Retina (tissue), 1 donor: ENCODE measurements at regions not wholly inside any gene's neighbourhood (a gene's known extent, or its start where the extent isn't known, plus 50 kb on each side); places are given as distances from the start of the nearest gene placed in this dataset.

Source experiments
- DNase-seq: peaks from one replicate; pipeline ENCODE4 v3.0.0-alpha.2; 2016

DNA sequence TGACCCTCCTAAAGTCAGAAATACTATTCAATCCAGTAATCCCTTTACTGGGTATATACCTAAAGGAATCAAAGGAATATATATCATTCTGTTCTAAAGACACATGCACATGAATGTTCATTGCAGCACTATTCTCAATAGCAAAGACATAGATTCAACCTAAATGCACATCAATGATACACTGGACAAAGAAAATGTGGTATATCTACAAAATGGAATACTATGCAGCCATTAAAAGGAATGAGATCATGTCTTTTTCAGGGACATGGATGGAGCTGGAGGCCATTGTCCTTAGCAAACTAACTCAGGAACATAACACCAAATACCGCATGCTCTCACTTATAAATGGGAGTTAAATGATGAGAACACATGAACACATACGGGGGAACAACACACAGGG lies 306.0 kb upstream of the EPHA5 start:
- DNase-seq = no peak

DNA sequence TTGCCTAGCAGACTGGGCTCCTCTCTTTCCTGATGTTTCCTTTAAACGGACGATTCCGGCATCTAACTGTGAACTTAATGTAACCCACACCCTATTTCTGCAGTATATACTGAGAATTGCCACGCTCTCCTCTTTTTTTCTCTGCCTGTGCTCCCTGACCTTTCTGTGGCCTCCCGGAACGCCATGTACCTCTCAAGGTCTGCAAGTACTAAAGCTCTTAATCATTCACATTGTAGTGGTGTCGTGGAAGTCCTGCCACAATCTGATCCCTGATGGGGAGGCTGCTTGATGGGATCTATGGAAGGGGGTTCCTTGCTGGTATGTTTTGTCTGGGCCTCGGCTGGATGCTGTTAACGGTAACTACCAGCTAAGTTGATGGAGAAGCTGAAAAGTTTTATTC lies 302.9 kb upstream of the EPHA5 start:
- DNase-seq = no peak

DNA sequence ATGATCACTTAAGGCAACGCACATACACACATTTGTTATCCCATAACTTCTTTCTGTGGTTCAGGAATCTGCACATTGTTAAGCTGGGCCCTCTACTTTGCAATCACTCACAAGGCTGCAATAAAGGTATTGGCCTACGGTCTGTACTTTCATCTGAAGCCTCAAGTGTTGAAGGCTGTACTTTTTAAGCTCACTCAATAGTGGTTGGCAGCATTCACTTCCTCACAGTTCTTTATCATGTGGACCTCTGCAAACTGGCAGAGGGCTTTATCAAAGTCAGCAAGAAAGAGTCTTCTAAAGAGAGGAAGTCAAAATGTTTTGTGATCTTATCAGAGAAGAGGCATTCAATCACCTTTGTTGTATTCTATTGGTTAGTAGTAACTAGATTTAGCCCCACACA lies 301.4 kb upstream of the EPHA5 start:
- DNase-seq = no peak

DNA sequence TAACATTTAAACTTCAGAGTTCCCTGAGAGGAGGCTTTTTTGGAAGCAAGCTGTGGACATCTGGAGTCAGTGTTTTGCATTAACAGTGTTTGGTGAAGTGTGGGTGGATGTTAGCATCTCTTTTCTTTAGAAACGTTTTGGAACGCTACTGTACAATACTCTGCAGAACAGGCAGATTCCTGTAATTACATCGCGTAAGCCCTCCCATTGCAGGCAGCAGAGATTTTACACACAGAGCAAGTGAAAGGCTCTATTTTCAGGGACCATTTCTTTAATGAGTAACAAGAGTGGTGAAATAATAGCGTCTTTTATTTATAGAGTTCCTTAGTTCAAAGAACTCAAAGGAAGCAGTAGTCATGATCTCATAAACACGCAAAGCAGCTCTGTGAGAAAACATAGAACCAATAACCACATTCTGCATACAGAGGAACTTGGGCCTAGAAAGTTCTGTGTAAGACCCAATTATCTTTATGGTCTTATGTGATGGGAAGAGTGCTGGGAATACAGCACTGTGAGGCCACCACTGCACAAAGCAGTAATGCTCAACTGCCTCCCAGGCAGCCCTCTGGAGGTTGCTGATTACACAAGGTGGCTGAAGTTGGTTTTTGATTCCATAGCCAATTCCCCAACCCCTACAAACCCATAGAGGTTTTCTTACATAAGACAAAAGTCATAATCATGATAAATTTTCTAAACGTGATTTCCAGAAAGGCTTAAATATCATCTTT lies 298.7 kb upstream of the EPHA5 start:
- DNase-seq = no peak

DNA sequence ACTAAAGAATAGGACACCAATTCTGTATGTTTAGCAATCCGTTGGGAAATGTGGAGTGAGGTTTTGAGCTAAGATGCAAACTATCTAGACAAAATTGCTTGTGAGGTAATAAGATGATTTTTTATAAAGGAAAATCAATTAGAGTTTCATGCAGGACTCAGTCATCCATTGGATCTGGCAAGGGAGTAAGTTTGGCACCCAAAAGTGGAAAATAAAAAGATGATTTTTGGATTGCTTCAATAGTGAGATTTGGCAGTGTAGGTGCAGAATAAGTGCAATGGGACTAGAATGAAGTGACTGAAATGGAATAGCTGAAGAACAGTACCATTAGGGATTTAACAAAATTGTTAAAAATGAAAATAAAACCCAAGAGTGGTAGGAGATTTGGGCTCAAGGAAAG lies 290.5 kb upstream of the EPHA5 start:
- no peak for DNase-seq

DNA sequence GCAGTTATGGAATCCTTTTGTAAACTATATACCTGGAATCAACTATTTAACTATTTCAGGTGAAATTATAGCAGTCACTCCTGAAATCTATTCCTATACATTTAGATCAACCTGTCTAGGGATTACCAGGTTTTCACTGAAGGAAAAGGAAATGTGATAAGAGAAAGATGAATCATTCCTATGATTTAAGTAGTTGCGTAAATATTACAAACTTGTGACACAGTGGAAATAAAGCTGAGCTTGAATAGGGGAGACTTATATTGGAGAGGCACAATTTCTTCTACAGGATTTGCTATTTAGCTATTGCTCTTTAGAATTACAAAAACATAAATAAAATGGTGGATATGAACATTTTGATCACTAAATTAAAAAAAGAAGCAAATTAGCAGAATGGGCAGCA lies 284.1 kb upstream of the EPHA5 start:
- no peak for DNase-seq

DNA sequence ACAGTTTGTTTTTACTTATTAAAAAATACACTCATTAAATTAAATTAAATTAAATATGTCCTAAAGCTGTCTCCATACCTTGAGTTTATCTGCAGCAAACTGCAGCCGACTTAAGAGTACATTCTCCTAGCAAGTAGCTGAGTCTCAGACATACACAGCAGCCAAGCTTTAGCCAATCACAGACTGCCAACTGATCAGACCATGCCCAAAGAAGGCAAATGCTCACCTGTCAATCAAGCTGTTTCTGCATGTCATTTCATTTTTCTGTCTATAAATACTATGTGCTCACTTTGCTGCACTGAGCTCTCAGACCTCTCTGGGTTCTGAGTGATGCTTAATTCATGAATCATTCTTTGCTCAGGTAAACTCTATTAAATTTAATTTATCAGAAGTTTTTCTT lies 280.9 kb upstream of the EPHA5 start:
- no peak for DNase-seq

DNA sequence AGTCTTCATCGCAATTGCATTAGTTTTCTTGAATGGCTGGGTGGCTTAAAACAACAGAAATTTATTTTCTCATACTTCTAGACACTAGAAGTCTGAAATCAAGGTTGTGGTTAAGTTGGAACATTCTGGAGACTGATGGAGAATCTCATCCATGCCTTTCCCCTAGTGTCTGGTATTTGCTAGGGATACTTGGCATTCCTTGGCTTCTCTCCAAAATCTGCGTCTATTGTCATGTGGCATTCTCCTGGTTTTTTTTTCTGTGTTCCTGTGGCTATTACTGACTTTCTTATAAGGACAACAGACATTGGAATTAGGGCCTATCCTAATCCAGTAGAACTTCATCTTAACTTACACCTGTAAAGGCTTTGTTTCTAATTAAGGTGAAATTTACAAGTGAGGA lies 272.8 kb upstream of the EPHA5 start:
- no peak for DNase-seq

DNA sequence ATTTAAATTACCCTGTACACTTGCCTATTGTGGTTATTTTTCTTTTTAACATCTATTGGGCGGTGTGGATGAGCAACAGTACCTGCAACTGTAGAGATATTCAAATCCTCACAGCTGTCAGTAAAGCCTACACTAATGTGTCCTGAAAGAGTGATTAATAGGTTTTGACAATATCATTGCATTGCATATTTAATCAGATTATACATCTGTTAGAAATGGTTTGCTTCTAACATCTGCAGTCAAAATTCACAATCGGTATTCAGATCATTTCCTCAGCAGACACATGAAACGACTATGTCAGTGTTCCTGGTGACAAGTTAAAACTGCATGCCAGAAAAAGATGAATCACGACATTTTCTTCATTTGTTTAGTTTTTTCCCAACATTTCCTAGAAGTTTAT lies 254.6 kb upstream of the EPHA5 start:
- no peak for DNase-seq

DNA sequence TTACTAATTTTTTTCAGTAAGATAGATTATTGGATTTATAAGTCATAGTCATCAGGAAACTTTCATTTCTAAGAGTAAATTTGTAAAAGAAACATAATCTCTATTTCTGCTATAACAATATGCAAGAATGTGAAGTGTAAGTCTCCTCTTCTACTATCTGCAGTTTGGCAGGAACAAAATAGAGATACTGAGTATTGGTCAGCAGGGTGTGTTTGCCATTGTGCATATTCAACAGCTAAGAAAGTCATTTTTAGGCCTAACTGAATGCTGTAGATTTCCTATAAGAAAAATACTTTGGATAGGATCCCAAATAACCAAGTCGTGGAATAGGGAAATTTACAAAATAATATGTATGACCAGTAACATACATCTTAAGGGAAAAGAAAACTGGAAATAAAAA lies 253.3 kb upstream of the EPHA5 start:
- DNase-seq = no peak

DNA sequence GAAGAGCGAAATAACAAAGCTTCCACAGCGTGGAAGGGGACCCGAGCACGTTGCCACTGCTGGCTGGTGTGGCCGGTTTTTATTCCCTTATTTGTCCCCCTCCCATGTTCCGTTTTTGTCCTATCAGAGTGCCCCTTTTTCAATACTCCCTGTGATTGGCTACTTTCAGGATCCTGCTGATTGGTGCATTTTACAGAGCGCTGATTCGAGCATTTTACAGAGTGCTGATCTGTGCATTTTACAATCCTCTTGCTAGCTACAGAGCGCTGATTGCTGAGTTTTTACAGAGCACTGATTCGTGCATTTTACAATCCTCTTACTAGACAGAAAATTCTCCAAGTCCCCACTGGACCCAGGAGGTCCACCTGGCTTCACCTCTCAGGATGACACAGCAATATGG lies 250.9 kb upstream of the EPHA5 start:
- no peak for DNase-seq

DNA sequence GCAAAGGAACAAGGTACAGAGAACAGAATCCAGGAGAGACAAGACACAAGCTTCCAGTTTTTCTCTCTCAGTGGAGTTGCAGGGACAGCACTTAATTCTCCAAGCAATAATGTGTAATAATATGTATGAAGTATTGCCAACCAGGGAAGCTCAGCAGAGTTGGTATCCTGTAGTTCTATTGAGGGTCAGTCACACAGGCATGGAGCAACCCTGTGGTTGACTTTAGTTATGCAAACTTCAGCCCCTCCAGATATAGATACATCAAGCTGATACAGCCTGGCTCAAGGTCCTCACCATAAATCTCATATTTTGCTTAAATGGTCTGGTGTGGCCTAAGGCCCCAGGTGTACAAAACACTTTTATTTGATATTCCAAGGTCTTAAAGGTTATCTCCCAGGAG lies 248.6 kb upstream of the EPHA5 start:
- no peak for DNase-seq

DNA sequence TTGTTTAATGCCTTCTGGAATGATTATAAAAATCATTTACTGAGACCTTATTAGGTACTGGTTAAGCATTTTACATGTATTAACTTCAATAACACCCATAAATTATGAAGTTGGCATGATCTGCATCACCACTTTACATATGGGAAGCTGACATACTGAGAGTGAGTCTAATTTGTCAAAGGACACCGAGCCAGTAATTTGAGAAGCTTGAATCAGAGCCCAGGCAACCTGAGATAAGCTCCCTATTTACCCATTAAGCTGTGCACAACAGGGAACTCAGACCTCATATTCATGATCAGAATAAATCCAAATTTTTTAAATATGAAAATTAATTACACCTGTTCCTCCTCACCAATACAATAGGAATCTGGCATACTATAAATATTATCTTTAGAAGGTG lies 247.9 kb upstream of the EPHA5 start:
- no peak for DNase-seq

DNA sequence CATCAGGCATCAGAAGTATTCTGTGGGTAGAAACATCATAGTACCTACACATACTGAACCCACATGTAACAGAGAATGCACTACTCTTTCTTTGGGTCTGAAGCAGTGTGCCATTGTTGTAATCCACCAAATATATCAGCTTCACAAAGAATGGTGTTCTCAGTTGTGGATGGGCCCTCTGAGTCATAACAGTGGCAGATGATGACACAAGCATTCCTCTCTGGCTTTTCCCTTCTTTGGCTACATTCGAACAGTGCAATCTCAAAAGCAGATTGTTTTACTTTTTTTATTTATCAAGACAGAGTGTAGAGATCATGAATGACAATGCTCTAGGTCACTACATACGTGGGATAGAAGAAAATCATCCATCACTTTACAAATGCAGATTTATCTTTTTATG lies 247.2 kb upstream of the EPHA5 start:
- DNase-seq = no peak

DNA sequence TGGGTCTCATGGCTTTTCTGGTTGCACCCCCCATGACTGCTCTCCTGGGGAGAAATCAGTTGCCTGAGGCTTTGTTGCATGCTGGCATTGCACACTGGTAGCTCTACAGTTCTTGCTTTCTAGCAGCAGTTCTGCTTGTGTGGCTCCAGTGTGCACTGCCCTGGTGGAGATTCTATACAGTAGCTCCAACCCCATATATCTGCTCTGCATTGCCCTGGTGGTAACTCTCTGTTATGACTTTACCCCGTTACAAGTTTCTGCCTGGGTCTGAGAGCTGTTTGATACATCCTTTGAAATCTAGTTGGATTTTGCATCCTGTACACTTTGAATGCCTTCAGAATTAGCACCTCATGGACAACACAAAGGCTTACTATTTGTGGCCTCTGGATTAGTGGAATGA lies 241.4 kb upstream of the EPHA5 start:
- no peak for DNase-seq

DNA sequence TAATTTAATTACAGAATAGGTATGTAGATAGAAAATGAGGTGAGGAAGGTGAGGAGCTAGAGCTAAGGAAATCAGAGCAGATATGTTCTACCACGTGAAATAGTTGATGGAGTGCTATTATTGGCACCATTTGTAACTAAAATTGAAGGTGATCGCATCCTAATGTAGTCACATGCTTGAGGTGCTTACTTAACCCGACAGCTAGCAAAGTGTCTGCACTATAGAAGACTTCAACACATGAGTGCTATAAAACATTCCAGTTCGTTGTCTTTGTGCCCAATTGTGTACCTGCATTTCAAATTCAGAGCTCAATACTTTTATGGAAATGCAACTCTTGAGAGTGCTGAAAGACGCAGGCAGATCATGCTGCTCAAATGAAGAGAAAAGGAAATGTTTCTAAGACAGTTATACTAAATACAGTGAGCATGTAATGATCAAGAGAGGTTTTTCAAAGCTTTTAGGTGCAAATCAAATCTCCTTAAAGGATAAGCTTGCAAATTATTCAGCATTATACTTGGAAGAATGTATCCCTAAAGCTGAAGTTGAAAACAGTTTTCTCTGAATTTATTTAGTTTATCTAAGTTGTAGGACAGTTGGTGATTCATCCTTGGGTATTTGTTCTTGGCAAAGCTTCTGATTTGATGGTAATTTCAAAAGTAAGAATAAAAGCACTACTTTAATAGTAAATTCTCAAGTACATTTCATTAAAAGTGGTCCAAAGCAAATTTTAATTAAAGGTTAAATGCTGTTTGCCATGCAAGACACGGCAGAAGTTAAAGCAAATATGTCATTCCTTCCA lies 223.9 kb upstream of the EPHA5 start:
- no peak for DNase-seq

DNA sequence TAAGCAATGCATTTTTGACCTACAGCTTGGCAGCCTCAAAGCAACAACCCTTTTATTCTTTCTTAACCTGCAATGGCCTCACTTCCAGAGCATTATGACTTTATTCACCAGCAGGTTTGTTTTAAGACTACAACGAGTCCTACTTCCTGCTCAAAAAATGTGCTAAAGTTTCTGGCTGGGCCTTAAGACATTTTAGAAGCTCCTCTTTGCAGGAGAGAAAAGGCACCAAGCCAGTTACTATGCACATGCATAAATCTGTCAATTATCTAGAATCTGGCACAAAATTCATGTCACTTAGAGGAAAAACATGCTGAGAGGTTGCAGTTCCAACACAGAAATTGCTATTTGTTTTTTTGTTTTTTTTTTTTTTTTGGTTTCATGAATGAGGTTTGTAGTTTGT lies 223.0 kb upstream of the EPHA5 start:
- DNase-seq = no peak

DNA sequence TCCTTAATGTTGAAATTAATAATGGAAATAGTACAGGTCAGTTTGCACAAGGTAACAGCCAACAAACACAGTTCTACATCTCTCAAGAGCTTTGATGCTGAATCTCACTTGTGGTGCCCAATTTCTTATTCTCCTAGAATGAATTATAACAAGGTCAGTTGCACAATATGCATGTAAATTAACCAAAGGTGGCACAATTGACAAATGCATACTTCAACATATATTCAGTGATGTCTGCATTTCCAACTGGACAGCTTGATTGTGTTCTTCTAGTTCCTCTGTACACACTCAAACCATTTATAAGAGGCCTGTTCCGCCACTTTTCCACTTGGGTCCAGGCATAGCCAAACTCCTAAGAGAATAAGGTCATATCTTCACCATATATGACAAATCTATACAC lies 210.3 kb upstream of the EPHA5 start:
- DNase-seq = no peak

DNA sequence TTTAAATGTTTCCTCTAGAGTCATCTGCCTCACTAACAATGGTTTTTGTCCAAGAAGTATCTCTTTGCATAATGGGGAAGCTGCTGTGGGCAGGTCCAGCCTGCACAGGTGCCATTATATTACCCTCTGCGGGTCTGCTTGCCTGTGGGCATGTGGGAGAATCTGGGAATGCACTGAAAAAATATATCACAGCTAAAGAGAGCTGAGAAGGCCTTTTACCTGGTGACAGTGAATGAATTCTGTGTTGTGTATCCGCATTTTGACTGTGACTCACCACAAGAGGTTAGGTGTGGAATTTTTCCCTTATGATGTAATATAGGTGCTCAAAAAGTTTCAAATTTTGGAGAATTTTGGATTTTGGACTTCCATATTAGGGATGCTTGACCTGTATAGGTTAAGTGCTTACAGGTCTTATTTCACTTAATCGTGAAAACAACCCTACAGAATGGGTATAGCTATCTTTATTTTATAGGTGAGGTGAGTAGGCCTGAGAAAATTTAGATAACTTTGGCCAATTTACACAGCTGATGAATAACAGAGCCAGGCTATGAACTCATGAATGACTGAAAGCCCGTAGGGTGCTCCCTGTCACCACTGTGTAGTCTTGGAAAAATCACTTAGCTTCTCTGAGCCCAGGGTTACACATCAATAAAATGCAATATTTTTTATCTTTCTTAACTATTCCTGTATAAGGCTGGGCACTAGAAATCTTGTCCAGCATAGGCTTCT lies 198.0 kb upstream of the EPHA5 start:
- DNase-seq = no peak

DNA sequence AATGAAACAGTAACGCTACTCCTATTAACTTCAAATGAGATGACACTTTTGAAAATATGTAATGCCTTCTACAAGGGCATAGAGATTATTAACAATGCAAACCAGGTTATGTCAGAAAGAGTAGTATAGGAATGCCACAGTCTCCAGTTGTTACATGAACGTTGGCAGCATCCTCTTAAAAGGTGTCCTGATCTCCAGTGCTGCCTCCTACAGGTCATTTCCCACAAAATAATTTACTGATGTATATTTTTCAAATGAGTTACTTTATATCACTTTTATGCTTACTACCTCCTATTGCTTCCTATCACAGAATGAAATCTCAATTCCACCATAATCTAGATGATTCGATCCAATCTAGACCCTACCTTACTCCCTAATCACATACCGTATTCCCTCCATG lies 195.2 kb upstream of the EPHA5 start:
- DNase-seq = no peak

DNA sequence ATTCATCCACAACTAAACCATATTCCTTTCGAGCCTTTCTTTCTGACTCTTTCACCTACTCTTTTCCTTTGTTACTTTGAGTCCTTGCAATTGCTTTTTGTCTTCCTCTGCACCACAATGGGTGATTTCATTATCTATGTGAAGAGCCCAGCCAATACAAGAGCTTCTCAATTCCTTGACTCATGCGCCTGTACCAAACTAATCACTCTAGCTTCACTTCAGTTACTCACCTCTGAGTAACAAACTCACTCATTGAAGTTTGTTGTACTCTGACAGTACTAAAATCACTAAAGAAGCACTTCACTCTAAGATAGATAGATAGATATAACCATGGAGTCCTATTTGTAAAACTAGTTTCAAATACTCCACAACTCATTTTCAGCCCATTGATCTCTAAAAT lies 191.7 kb upstream of the EPHA5 start:
- no peak for DNase-seq

DNA sequence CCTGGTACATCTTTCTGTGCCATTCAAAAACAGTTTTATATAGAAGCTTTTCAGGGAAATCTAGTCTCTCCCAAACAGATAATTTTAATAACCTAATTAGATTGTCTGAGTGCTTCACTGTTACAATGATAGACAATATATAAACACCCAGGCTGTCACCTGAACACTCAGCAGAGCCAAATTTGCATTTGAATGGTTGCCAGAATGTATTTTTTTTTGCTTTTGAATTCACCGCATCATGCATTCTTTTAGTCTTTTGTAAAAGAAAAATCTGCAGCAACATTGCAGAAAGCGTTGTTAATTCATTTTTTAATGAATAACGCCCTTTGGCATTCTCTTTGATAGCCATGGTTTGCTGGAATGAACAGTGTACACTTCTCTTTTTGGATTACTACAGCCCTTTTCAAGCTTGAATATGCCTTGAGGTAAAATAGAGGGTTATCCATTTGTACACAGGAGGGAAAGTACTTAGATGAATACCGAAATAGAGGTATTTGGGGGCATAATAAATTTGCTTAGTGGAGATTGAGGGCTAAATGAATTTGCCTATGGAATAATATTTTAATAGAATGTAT lies 175.0 kb upstream of the EPHA5 start:
- DNase-seq = no peak

DNA sequence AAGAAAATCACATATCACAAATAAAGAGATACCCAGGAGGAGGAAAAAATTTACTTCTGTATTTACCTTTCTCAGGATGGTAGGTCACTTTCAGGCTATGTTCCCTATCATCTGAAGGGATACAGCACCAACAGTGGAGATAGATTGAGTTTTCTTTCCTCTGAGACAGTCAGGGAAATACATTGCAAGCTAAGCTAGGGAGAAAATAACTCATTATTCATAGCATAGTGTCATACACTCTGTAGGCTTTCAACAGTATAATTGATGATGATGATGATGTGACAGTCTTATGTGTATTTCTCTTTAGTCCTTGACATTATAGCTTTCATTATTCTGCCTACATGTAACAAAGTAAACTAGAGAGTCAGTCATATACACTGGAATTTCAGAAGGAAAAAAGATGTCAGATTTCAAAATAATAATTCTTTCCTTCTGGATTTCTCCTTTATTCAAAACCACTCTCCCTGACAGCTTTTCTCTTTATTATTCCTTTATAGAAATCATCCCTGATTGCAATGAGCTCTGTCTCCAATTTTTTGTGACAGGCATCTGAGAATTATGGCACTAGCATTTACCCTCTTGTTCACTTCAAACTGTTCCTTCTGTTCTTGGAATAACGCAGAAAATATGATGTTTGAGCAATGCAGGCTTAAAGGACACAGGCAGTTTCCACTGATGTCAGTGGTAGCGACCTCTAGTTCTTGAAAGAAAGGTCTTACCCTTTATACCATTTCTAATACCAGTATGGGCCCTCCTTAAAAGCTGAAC lies 169.1 kb upstream of the EPHA5 start:
- DNase-seq = no peak
